GM18519 (cell line): ENCODE measurements at regions not wholly inside any gene's neighbourhood (a gene's known extent, or its start where the extent isn't known, plus 50 kb on each side); places are given as distances from the start of the nearest gene placed in this dataset.

Experiments used
- ATAC-seq: cut with Tn5 transposase; IDR thresholded peaks from one replicate; pipeline ENCODE4 v1.9.1; 2021; ENCODE audit warnings: mild to moderate bottlenecking, moderate library complexity; ENCODE audit not compliant: unreplicated experiment, low FRiP score

DNA sequence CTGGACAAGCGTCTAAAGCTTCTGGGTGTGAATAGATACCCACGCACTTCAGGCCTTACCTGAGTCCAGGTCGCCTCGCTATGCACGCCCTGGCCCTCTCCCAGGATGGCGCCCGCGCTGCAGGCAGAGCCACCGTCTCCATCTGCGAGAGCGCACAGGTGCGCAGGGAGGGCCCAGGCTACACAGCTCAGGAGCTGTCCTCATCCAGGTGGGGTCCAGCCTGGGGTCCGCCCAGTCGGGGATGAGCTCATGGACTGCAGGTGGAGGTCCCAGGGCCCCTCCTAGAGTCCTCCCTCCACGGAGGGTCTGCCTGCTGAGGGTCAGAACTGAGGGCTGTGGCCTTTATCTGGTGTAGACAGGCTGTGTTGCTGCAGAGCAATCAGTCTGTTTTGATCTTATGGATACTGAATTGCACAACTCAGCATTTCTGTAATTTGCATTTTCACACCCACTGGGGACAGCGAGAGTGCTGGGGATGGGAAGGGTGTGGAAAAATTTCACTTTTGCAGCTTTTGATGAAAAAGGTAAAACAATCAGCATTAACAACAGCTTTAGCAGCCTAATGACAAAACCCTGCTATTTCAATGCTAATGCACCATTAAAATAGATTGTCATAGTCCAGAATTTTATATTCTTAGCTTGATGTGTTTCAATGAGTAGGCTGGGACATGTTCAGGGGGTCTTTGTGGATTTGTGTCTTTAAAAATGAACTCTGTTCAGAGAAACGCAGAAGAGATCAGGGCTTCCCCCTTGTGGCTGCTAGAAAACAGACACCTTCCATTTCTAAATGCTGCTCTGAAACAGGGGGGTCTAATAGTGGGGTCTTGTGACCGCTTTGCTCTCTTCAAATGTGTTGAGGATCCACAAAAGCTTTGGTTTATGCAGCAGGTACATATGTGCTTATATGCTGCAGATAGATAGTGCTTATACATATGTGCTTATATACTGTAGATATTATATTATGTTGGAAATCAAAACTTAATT lies 77.8 kb upstream of the PHACTR3 start:
- no peak for ATAC-seq

DNA sequence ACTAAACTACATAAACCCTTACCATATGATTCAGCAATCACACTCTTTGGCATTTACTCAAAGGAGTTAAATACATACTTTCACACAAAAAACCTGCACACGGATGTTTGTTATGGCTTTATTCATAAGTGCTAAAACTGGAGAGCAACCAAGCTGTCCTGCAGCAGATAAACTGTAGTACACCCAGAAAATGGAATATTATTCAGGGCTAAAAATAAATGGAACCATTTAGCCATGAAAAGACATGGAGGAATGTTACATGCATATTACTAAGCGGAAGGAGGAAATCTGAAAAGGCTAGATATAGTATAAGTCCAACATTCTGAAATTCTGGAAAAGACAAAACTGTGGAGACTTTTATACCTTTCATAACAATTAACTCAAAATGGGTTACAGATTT lies 73.6 kb upstream of the PHACTR3 start:
- no peak for ATAC-seq

DNA sequence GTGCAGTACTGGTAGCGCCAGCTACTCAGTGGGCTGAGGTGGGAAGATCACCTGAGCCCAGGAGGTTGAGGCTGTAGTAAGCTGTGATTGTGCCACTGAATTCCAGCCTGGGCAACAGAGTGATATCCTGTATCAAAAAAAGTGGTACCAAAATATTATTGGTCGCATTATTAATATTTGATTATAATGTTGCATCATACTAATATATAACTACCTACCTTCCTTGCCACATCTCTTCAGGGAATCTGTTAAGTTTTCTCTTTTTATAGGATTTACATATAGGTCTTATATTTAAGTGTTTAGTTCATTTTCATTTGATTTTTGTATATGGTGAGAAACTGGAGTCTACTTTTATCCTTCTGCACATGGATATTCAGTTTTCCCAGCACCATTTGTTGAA lies 66.3 kb upstream of the PHACTR3 start:
- ATAC-seq = no peak

DNA sequence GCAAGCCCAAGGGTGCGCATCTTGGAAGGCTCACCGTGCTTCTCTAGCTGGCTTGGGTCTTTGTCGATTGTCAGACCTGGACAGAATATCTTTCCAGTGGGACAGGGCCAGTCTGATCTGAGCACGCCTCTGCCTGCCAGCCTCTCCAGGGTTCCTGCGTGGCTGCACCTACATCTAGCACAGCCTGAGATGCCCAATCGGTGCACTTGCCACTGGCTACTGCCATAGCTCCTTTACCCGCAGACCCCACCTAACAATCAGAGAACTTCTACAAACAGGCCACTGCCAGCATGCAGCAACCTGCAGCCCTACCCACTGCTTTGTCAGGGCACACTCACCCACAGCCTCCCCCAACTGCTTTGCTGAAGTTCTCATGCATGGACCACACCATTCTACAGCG lies 56.7 kb upstream of the PHACTR3 start:
- ATAC-seq = no peak
